Body of pancreas (tissue), 4 donors: ENCODE measurements at regions not wholly inside any gene's neighbourhood (a gene's known extent, or its start where the extent isn't known, plus 50 kb on each side); places are given as distances from the start of the nearest gene placed in this dataset.

Experiments
- CTCF ChIP-seq, 7 experiments: fragments of 450-650 bp in 4 of 7; fragments of 200-600 bp in 3 of 7; sonication (generic) in 3 of 7; IDR thresholded peaks; one replicate each; pipeline ENCODE4 v1.5.1; 2016 to 2019; ENCODE audit warnings: antibody characterized with exemption in 7 of 7
- POLR2A ChIP-seq, 3 donors: fragments of 450-650 bp; IDR thresholded peaks; one replicate each; pipeline ENCODE4 v1.6.1; 2016; ENCODE audit warnings: antibody characterized with exemption in 3 of 3, mild to moderate bottlenecking in 2 of 3

GRCh38 chr7:19869979-19870378 lies 96.6 kb upstream of the TMEM196 start:
- no peak for TF ChIP-seq CTCF (IDR thresholded peaks at IDR 0.05)
- no peak for TF ChIP-seq POLR2A (IDR thresholded peaks at IDR 0.05)
